Adipocyte (in vitro differentiated cells): ENCODE measurements at regions not wholly inside any gene's neighbourhood (a gene's known extent, or its start where the extent isn't known, plus 50 kb on each side); places are given as distances from the start of the nearest gene placed in this dataset.

Experiments used
- DNase-seq: peaks from one replicate; pipeline ENCODE4 v3.0.0-alpha.2; 2015; ENCODE audit warnings: low read depth
- H3K27me3 ChIP-seq: replicated peaks from 2 replicates; pipeline ENCODE4 v1.7.0; 2013; ENCODE audit warnings: mild to moderate bottlenecking, low read length, moderate library complexity; ENCODE audit not compliant: control insufficient read depth, insufficient read depth
- H3K36me3 ChIP-seq: 2 replicates; pipeline ENCODE4 v1.7.0; 2013; ENCODE audit warnings: low read length, mild to moderate bottlenecking, moderate library complexity; ENCODE audit not compliant: control insufficient read depth, insufficient read depth, severe bottlenecking
- H3K4me1 ChIP-seq: 2 replicates; pipeline ENCODE4 v1.7.0; 2013; ENCODE audit warnings: mild to moderate bottlenecking, low read length, moderate library complexity; ENCODE audit not compliant: control insufficient read depth, insufficient read depth
- H3K4me3 ChIP-seq: 2 replicates; pipeline ENCODE4 v1.7.0; 2013; ENCODE audit warnings: mild to moderate bottlenecking, low read length, moderate library complexity
- H3K9ac ChIP-seq: 2 replicates; pipeline ENCODE4 v1.7.0; 2013; ENCODE audit warnings: mild to moderate bottlenecking, low read length, moderate library complexity
- H3K9me3 ChIP-seq: 2 replicates; pipeline ENCODE4 v1.7.0; 2013; ENCODE audit warnings: mild to moderate bottlenecking, low read length, moderate library complexity; ENCODE audit not compliant: control insufficient read depth

DNA sequence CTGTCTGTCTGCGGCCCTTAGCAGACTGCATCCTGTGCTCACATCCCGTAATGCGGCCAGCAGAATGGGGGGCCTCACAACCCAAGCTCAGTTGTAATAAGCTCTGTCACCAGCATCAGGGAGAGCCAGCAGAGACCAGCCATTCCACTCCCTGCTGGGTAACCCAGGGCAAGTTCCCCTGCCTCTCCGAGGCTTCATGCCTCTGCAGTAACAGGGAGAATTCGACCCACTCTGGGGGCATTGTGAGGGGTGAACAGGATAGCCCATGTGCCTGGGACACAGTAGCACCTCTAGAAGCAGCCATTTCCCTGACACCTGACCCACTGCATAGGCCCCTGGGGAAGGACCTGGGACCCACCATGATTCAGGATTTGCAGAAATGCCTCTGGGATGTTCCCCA, 461.2 kb downstream of the MATN1 start:
- Histone ChIP-seq H3K4me1 (no peaks in the 10 kb centered on the region), H3K9me3 (no peaks in the 10 kb centered on the region), H3K9ac (no peak overlapping the region), H3K4me3 (no peak overlapping the region), H3K27me3 (peaks cover 55% of the 10 kb centered on the region), H3K36me3 (no peaks in the 10 kb centered on the region)
- no peak for DNase-seq

DNA sequence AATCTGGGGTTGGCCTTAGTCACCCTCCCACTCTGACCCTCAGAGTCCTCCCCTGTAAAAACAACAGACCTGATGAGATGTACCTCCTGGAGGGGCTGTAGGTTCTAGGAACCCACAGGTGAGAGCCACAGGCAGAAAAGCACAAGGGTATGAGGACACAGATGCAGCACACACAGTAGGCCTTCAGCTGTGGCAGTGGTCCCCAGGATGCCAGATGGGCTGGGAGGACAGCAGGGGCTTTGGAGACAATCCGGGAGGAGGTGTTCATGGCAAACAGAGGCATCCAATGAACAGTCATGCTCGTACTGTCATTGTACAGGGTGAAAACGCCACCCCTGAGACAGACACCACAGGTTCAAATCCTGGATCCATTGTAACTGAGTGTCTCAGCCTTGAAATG, 463.1 kb downstream of the MATN1 start:
- peaks cover 72% of the 10 kb centered on the region for H3K27me3 ChIP-seq

DNA sequence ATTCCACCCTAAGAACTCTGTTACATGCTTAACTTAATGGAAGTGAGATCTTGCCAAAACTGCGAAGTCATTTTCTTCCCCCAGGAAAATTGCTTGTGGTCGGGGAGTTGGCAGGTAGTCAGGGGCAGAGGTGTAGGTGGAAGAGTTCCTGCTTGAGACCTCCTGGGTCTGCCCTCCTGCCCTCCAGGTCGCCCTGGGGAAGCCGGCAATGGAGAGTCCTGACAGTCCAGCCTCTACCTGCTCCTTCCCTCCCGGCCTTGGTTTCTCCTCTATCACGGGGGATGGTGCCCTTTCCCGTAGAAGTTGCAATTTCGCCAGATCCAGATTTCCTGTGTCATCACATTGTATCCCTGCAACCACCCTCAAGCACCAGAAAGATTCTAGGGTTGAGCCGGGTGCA, 463.8 kb downstream of the MATN1 start:
- Histone ChIP-seq H3K27me3 (peaks cover 77% of the 10 kb centered on the region), H3K4me1 (no peaks in the 10 kb centered on the region), H3K9ac (no peak overlapping the region), H3K4me3 (no peak overlapping the region), H3K9me3 (no peaks in the 10 kb centered on the region), H3K36me3 (no peaks in the 10 kb centered on the region)
- DNase-seq, result no peak

More for the DNA sequence above, 463.1 kb downstream of the MATN1 start:
- Histone ChIP-seq H3K36me3 (no peaks in the 10 kb centered on the region), H3K4me3 (no peak overlapping the region), H3K4me1 (no peaks in the 10 kb centered on the region), H3K9ac (no peak overlapping the region), H3K9me3 (no peaks in the 10 kb centered on the region)
- no peak for DNase-seq

DNA sequence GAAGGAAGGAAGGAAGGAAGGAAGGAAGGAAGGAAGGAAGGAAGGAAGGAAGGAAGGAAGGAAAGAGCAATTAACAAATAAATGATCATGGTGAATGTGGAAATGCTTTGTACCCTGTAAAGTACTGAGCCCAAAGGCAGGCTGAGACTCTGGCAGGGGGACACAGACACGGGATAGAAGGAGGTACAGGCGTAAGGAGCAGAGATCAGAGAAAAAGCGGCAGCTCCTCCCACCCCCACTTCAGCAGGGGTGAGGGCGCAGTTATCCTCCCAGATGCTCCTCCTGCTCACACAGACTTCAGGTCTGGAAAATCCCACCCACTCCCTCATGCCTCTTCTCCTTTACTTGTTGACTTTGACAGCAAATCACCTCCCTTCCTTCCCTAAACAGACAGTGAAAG, 464.5 kb downstream of the MATN1 start:
- Histone ChIP-seq H3K36me3 (no peaks in the 10 kb centered on the region), H3K4me1 (no peaks in the 10 kb centered on the region), H3K9me3 (no peaks in the 10 kb centered on the region), H3K4me3 (no peak overlapping the region), H3K9ac (no peak overlapping the region), H3K27me3 (peaks cover 83% of the 10 kb centered on the region)
- DNase-seq, result no peak

DNA sequence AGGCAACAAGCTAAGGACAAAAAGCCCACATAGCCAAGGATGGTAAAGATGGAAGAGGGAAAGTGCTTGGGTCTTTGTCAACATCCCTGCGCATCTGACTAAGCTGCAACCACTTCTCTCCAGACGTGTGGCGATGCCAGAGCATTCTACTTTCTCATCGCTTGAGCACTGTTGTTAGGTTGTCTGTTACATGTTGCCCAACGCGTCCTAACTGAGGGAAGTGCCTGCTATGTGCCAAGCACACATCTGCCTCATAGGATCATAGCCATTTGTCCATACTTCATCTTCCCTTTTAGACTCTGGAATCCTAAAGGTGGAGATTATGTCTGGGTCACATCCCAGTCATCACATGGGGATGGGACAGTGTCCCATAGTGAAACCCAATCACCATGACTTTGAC, 464.9 kb downstream of the MATN1 start:
- Histone ChIP-seq H3K9me3 (no peaks in the 10 kb centered on the region), H3K36me3 (no peaks in the 10 kb centered on the region), H3K4me3 (no peak overlapping the region), H3K4me1 (no peaks in the 10 kb centered on the region), H3K27me3 (peaks cover 84% of the 10 kb centered on the region), H3K9ac (no peak overlapping the region)
- DNase-seq, result no peak

DNA sequence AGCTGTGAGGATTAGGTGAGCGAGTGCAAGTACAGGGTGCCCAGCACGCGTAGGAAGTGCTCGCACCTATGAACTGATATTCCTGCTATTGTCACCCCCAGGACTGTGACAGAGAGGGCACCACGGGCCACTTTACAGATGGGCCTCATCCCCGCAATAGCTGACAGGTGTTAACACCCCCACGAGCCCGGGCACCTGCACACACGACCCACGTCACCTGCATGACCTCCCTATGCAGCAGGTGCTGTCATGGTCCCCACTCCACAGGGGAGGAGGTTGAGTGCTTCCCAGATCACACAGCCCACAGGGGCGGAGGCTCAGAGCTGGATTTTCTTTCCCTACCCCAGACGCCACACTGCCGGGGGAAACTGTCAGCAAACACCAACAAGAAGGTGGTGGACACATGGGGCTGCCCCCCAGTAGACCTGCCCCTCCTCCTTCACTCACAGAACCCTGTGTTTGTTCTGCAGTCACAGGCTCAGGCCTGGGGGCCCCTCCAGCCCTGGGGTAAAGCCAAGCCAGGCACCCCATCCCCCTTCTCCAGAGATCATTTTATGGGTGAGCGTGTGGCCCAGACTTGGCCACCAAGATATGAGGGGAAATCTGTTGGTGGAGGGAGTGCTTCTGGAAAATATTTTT, 465.5 kb downstream of the MATN1 start:
- peaks cover 85% of the 10 kb centered on the region for H3K27me3 ChIP-seq
- no peak overlapping the region for H3K9ac ChIP-seq
- no peaks in the 10 kb centered on the region for H3K9me3 ChIP-seq
- H3K4me1 ChIP-seq, result no peaks in the 10 kb centered on the region
- H3K36me3 ChIP-seq, result no peaks in the 10 kb centered on the region
- no peak for DNase-seq
- H3K4me3 ChIP-seq, result no peak overlapping the region

DNA sequence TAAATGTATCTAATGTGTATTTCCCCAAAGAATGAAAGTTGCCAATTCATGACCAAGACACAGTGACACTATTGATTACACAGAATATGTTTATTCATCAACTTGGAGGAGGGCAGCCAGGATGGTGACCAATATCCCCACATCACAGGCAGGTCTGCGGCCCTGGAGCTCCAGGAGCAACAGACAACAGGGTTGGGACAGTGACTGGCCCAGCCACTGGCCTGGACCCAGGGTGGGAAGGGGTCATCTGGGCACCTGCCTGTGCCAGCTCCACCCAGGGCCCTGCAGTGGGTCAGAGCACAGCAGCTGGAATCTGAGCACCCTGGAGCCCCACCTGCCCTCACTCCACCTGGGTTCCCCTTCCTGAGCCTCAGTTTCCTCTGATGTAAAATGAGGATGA, 466.1 kb downstream of the MATN1 start:
- no peaks in the 10 kb centered on the region for H3K9me3 ChIP-seq
- no peaks in the 10 kb centered on the region for H3K4me1 ChIP-seq
- no peak for DNase-seq
- no peak overlapping the region for H3K9ac ChIP-seq
- H3K4me3 ChIP-seq, result no peak overlapping the region
- no peaks in the 10 kb centered on the region for H3K36me3 ChIP-seq
- H3K27me3 ChIP-seq, result peaks cover 85% of the 10 kb centered on the region

DNA sequence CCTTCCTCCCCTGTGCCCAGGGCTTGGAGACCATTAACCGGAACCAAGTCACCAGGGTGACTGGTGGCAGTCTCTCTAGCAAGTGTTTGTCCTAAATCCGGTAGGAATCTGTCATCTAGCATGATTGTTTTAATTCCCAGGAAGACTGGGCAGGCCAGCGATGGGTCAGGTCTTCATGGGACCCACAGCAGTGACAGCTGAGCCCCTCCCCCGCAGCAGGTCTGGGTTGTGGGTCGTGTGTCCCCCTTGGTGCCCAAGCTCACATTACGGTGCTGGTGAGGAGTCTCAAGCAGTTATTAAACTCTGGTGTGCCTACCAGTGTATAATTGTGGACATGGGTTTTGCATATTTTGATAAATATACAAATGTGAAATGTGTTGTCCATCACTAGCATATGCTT, 466.5 kb downstream of the MATN1 start:
- Histone ChIP-seq H3K27me3 (peaks cover 86% of the 10 kb centered on the region), H3K36me3 (no peaks in the 10 kb centered on the region), H3K9ac (no peak overlapping the region), H3K4me3 (no peak overlapping the region), H3K9me3 (no peaks in the 10 kb centered on the region), H3K4me1 (no peaks in the 10 kb centered on the region)
- no peak for DNase-seq

DNA sequence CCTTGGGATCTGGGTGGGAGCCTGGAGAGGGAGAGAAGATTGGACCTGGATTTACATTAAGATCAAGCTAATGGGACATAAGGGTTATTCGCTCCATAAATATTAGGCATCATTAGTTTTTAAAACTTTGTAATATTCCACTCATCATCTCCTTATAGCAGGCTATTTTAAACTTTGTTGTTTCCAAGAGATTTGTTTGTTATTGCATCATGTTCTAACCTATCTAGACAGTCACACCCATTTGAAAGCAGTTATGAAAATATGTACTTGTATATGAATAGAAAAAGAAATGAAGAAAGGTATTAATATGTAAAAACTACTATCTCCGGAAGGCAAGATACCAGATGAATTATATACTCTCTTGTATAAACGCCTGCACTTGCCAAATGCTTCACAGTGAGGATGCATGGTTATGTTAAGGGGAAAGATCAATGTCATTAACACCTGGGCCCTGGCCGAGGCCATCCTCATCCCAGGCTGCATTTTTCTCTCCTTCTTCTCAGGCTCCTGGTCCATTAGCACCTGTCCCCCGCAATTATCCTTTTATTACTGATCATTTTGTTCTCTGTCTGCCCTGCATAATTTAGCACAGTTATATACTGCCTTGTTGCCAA, 468.2 kb downstream of the MATN1 start:
- no peak for DNase-seq

DNA sequence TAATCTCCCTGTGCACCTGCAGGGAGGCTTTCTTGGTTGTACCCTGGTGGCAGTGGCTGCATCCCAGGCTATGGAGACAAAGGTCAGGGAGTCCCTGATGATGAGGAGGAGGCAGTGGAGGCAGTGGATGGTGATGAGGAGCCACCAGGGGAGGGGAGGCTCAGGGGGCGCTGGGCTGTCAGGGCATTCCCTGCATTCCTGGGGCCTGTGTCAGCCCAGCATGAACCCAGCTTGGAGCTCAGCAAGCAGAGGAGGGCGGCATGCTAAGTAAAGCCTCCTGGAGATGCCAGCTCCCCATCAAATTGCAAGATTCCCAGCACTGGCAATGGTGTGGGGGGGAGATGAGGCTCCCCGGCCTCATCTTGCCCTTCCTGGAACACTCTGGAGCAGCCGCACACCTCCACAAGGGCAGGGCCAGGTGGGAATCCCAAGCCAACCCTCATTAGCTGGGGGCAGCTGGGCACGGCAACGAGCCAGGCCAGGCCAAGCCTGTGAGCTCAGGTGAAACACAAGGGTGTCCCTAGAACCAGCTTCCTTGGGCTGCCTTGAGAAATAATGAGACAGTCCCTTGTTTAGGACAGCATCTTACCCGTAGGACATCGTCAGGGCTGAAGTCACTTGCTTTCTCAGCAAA, 469.5 kb downstream of the MATN1 start:
- no peak overlapping the region for H3K9ac ChIP-seq
- peaks cover 82% of the 10 kb centered on the region for H3K27me3 ChIP-seq
- H3K4me1 ChIP-seq, result no peaks in the 10 kb centered on the region
- H3K4me3 ChIP-seq, result no peak overlapping the region
- H3K36me3 ChIP-seq, result no peaks in the 10 kb centered on the region
- DNase-seq, result no peak
- no peaks in the 10 kb centered on the region for H3K9me3 ChIP-seq

More for the DNA sequence above, 468.2 kb downstream of the MATN1 start:
- no peaks in the 10 kb centered on the region for H3K9me3 ChIP-seq
- H3K4me3 ChIP-seq, result no peak overlapping the region
- H3K36me3 ChIP-seq, result no peaks in the 10 kb centered on the region
- H3K27me3 ChIP-seq, result peaks cover 85% of the 10 kb centered on the region
- no peak overlapping the region for H3K9ac ChIP-seq
- H3K4me1 ChIP-seq, result no peaks in the 10 kb centered on the region

DNA sequence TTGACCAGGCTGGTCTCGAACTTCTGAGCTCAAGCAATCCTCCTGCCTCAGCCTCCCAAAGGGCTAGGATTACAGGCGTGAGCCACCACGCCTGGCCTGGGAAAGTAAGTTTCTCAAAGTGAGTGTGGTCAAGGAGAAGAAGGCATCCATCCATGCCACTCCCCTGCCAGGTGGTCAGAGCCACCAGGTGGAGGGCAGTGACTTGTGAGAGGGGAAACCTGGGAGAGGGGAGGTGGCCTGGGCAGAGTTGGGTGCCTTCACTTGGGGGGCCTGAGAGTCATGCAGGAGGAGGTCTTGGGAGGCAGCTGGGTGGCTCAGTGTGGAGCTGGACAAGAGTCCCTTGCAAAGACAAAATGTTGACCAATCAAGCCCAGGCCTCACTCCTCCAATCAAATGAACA, 470.0 kb downstream of the MATN1 start:
- H3K4me3 ChIP-seq, result no peak overlapping the region
- H3K9me3 ChIP-seq, result no peaks in the 10 kb centered on the region
- peaks cover 78% of the 10 kb centered on the region for H3K27me3 ChIP-seq
- no peaks in the 10 kb centered on the region for H3K4me1 ChIP-seq
- H3K36me3 ChIP-seq, result no peaks in the 10 kb centered on the region
- H3K9ac ChIP-seq, result no peak overlapping the region
- DNase-seq, result no peak
